ENCODE measurements at regions not wholly inside any gene's neighbourhood (a gene's known extent, or its start where the extent isn't known, plus 50 kb on each side); places are given as distances from the start of the nearest gene placed in this dataset.

DNA sequence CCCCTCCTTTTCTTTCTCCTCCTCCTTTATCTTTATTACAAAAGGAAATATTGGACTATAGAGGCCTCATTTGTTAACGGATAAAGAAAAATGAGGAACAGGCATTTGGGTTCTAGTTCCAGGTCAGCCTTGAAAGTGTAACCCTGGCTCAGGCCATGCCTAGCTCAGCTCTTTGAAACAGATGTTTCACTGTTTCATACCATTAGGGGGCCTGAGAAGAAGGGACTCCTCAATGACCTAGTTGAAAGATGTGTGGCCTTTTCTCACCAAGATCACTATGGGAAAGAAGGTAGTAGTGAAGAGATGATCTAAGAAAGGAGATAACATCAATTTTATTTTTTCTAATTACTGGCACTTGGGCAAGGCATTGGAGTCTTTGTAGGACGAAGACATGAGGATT, 952.7 kb downstream of the SLC4A3 start:
- H3K4me3 ChIP-seq: no peak overlapping the region
- H3K9me3 ChIP-seq: no peaks in the 10 kb centered on the region
- H3K27ac ChIP-seq: no peak overlapping the region
- H3K4me1 ChIP-seq: no peaks in the 10 kb centered on the region
- TF ChIP-seq POLR2A (IDR thresholded peaks at IDR 0.05): no peak
- TF ChIP-seq, protein P1, sequence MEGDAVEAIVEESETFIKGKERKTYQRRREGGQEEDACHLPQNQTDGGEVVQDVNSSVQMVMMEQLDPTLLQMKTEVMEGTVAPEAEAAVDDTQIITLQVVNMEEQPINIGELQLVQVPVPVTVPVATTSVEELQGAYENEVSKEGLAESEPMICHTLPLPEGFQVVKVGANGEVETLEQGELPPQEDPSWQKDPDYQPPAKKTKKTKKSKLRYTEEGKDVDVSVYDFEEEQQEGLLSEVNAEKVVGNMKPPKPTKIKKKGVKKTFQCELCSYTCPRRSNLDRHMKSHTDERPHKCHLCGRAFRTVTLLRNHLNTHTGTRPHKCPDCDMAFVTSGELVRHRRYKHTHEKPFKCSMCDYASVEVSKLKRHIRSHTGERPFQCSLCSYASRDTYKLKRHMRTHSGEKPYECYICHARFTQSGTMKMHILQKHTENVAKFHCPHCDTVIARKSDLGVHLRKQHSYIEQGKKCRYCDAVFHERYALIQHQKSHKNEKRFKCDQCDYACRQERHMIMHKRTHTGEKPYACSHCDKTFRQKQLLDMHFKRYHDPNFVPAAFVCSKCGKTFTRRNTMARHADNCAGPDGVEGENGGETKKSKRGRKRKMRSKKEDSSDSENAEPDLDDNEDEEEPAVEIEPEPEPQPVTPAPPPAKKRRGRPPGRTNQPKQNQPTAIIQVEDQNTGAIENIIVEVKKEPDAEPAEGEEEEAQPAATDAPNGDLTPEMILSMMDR (IDR thresholded peaks at IDR 0.05): no peak
- H3K27me3 ChIP-seq: peaks cover 0 to 2% of the 10 kb centered on the region in 2 donors
- H3K36me3 ChIP-seq: peaks cover 0 to 2% of the 10 kb centered on the region in 2 donors
- intact Hi-C loops (cut with DNase I; ENCODE audit: low total_unique reads): no loop called here
- no peak for DNase-seq

DNA sequence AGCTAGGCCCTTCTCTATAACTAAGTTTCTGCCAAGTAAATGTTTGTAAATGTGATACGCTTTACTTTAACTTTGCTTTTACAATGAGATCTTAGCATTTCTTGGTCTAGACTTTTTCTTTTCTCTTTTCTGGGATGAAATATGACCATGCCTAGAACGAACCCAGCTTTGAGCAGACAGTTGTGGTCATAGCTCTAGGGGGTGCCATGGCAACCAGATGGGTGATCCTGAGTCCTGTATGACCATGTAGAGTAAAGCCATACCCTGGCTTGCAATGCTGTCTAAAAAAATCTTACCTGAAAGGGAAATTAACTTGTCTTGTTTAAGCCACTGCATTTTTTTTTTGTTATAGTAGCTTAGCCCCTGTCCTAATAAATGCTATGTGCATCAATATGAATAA, 956.3 kb downstream of the SLC4A3 start:
- H3K27ac ChIP-seq: no peak overlapping the region
- peaks cover 0 to 2% of the 10 kb centered on the region in 2 donors for H3K36me3 ChIP-seq
- DNase-seq: no peak
- no peaks in the 10 kb centered on the region for H3K9me3 ChIP-seq
- intact Hi-C loops (cut with DNase I; ENCODE audit: low total_unique reads): no loop called here
- H3K4me1 ChIP-seq: no peaks in the 10 kb centered on the region
- no peak for TF ChIP-seq POLR2A (IDR thresholded peaks at IDR 0.05)
- TF ChIP-seq, protein P1 (IDR thresholded peaks at IDR 0.05): no peak
- H3K4me3 ChIP-seq: no peak overlapping the region
- no peaks in the 10 kb centered on the region for H3K27me3 ChIP-seq

DNA sequence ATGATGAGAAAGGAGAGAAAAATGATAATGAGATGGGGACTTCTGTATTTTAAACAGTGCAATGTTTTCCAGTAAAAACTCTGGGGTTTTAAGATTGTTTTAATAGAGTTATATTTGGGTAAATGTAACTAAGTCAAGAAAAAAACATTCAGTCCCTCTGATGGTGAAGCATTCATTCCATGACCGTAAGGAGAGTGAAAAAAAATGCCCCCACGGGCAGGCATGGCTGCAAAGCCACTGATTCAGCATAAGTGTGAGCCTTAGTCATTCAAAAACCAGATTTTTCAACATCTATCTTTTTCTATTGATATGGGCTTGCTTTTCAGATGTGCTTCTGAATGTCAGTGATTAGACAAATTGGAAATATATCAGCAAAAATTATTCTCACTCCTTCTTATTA, 957.8 kb downstream of the SLC4A3 start:
- no peaks in the 10 kb centered on the region for H3K4me1 ChIP-seq
- peaks cover 0 to 2% of the 10 kb centered on the region in 2 donors for H3K36me3 ChIP-seq
- no peak for DNase-seq
- TF ChIP-seq, protein P1 (IDR thresholded peaks at IDR 0.05): no peak
- no peaks in the 10 kb centered on the region for H3K27me3 ChIP-seq
- H3K9me3 ChIP-seq: no peaks in the 10 kb centered on the region
- H3K27ac ChIP-seq: no peak overlapping the region
- no peak overlapping the region for H3K4me3 ChIP-seq
- intact Hi-C loops (cut with DNase I; ENCODE audit: low total_unique reads): no loop called here

DNA sequence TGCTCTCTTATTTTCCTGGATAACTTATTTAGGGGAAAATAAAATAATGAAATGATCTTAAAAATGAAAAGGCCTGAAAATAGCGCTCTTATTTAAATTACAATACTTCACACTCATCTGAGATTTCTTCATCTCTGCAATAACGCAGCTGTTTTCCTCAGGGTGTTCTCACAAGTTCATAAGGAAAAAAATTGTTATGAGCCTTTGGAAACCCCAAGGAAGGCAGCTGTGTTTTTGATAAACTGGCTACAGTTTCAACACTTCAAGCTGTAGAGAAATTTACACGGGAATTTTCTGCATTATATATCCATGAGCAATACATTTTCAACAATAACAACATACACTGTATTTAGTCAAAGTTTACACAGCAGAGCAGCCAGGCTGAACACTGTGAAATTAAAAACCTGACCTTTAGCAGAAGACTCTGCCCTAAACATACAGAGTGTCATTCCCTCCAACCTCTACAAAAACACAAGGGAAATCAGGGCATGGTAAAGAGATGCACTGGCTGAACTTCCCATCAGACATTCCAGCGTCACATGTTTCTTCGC, 959.6 kb downstream of the SLC4A3 start:
- no peak for TF ChIP-seq POLR2A (IDR thresholded peaks at IDR 0.05)
- TF ChIP-seq, protein P1 (IDR thresholded peaks at IDR 0.05): no peak
- no peak overlapping the region for H3K27ac ChIP-seq
- no peak overlapping the region for H3K4me3 ChIP-seq
- H3K9me3 ChIP-seq: no peaks in the 10 kb centered on the region
- H3K36me3 ChIP-seq: peaks cover 0 to 2% of the 10 kb centered on the region in 2 donors
- no peaks in the 10 kb centered on the region for H3K4me1 ChIP-seq
- H3K27me3 ChIP-seq: no peaks in the 10 kb centered on the region
- intact Hi-C loops (cut with DNase I; ENCODE audit: low total_unique reads): no loop called here
- no peak for DNase-seq

DNA sequence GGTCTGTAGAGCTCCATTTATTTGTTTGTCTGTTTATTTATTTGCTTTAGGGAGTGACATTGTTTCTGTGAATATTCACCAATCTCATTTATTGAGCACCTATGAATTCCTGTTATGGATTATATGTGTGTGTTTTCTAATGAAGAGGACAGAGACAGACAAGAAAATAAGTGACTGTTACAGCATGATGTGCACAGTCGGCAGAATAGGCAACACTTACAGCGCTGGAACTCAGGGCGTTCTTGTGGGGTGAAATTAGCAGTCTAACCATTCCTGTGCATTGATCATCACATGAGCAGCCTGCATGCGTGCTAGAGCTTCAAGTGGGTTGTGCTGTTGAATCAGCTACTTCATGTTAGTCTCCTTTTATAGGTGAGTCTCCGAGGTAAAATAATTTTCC, 960.7 kb downstream of the SLC4A3 start:
- no peak overlapping the region for H3K27ac ChIP-seq
- H3K27me3 ChIP-seq: no peaks in the 10 kb centered on the region
- TF ChIP-seq, protein P1 (IDR thresholded peaks at IDR 0.05): no peak
- no peak for TF ChIP-seq POLR2A (IDR thresholded peaks at IDR 0.05)
- H3K9me3 ChIP-seq: no peaks in the 10 kb centered on the region
- peaks cover 0 to 2% of the 10 kb centered on the region in 2 donors for H3K36me3 ChIP-seq
- intact Hi-C loops (cut with DNase I; ENCODE audit: low total_unique reads): no loop called here
- no peak overlapping the region for H3K4me3 ChIP-seq
- H3K4me1 ChIP-seq: no peaks in the 10 kb centered on the region
- DNase-seq: no peak
